ENCODE measurements at regions not wholly inside any gene's neighbourhood (a gene's known extent, or its start where the extent isn't known, plus 50 kb on each side); places are given as distances from the start of the nearest gene placed in this dataset.

DNA sequence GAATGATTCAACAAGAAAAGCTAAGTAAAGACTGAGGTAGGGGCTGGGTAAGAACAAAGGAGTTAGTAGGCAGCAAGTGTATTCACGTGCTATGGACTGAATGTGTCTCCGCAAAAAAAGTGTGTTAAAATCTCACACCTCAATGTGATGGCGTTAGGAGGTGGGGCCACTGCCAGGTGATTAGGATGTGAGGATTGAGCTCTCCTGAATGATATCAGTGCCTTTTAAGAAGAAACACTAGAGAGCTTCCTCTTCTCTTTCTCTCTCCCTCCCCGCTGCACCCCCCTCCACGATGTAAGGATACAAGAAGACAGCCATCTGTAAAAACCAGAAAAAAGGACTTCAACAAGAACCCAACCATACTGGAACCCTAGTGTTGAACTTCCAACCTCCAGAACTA is 396.1 kb upstream of the PLXNA2 start:
- TF ChIP-seq, protein P1, sequence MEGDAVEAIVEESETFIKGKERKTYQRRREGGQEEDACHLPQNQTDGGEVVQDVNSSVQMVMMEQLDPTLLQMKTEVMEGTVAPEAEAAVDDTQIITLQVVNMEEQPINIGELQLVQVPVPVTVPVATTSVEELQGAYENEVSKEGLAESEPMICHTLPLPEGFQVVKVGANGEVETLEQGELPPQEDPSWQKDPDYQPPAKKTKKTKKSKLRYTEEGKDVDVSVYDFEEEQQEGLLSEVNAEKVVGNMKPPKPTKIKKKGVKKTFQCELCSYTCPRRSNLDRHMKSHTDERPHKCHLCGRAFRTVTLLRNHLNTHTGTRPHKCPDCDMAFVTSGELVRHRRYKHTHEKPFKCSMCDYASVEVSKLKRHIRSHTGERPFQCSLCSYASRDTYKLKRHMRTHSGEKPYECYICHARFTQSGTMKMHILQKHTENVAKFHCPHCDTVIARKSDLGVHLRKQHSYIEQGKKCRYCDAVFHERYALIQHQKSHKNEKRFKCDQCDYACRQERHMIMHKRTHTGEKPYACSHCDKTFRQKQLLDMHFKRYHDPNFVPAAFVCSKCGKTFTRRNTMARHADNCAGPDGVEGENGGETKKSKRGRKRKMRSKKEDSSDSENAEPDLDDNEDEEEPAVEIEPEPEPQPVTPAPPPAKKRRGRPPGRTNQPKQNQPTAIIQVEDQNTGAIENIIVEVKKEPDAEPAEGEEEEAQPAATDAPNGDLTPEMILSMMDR (conservative IDR thresholded peaks at IDR 0.05; ENCODE audit: low read length): no peak
- no peak for TF ChIP-seq EZH2phosphoT487 (IDR thresholded peaks at IDR 0.05; ENCODE audit: borderline replicate concordance)

Data from Loucy (cell line).